HG03139 (cell line): ENCODE measurements at regions not wholly inside any gene's neighbourhood (a gene's known extent, or its start where the extent isn't known, plus 50 kb on each side); places are given as distances from the start of the nearest gene placed in this dataset.

Experiments
- ATAC-seq: cut with Tn5 transposase; IDR thresholded peaks from one replicate; pipeline ENCODE4 v1.9.1; 2021; ENCODE audit not compliant: unreplicated experiment

- no peak for ATAC-seq
These were observed 509.5 kb upstream of the PAPPA start for GRCh38 chr9:115643948-115644727.

GRCh38 chr9:115649991-115650472 is 503.6 kb upstream of the PAPPA start:
- no peak for ATAC-seq

GRCh38 chr9:115650768-115651167 is 502.8 kb upstream of the PAPPA start:
- ATAC-seq, result no peak

- ATAC-seq, result no peak
These were observed 502.1 kb upstream of the PAPPA start for GRCh38 chr9:115651461-115651860.

GRCh38 chr9:115653171-115653606 is 500.4 kb upstream of the PAPPA start:
- ATAC-seq, result no peak

GRCh38 chr9:115657695-115658094 is 495.9 kb upstream of the PAPPA start:
- ATAC-seq, result no peak

- ATAC-seq, result no peak
These were observed 488.1 kb upstream of the PAPPA start for GRCh38 chr9:115665519-115665918.

GRCh38 chr9:115668521-115668920 is 485.1 kb upstream of the PAPPA start:
- ATAC-seq, result no peak

- no peak for ATAC-seq
These were observed 482.2 kb upstream of the PAPPA start for GRCh38 chr9:115671236-115671962.

- ATAC-seq, result no peak
These were observed 481.7 kb upstream of the PAPPA start for GRCh38 chr9:115671963-115672305.

GRCh38 chr9:115672477-115673316 is 480.9 kb upstream of the PAPPA start:
- no peak for ATAC-seq

GRCh38 chr9:115673599-115673998 is 480.0 kb upstream of the PAPPA start:
- ATAC-seq, result no peak

GRCh38 chr9:115674091-115674490 is 479.5 kb upstream of the PAPPA start:
- no peak for ATAC-seq

- no peak for ATAC-seq
These were observed 477.8 kb upstream of the PAPPA start for GRCh38 chr9:115675834-115676233.

GRCh38 chr9:115680231-115680630 is 473.4 kb upstream of the PAPPA start:
- no peak for ATAC-seq

- ATAC-seq, result no peak
These were observed 472.0 kb upstream of the PAPPA start for GRCh38 chr9:115681585-115681984.

- no peak for ATAC-seq
These were observed 467.5 kb upstream of the PAPPA start for GRCh38 chr9:115686069-115686468.

GRCh38 chr9:115687356-115687755 is 466.2 kb upstream of the PAPPA start:
- ATAC-seq, result no peak

- ATAC-seq, result no peak
These were observed 464.3 kb upstream of the PAPPA start for GRCh38 chr9:115689331-115689730.

GRCh38 chr9:115690786-115691496 is 462.6 kb upstream of the PAPPA start:
- no peak for ATAC-seq

- ATAC-seq, result no peak
These were observed 461.9 kb upstream of the PAPPA start for GRCh38 chr9:115691693-115692092.
